GM12864 (cell line): ENCODE measurements at regions not wholly inside any gene's neighbourhood (a gene's known extent, or its start where the extent isn't known, plus 50 kb on each side); places are given as distances from the start of the nearest gene placed in this dataset.
"Not testable (repeated sequence)": the region's sequence is repeated elsewhere in the genome, so short reads cannot be mapped to it uniquely, and the experiment has no call there.

Experiments used
- DNase-seq: peaks from one replicate; pipeline ENCODE4 v3.0.0-alpha.2; 2011; ENCODE audit warnings: low read depth
- H3K4me3 ChIP-seq: 2 replicates; pipeline ENCODE4 v1.5.1; 2011; ENCODE audit warnings: mild to moderate bottlenecking, low read depth, low read length, control low read depth
- TF ChIP-seq, protein P1 (sequence below): IDR thresholded peaks from 2 replicates; pipeline ENCODE4 v1.5.1; 2011; ENCODE audit warnings: low read depth, mild to moderate bottlenecking, moderate library complexity, low read length, control low read depth, inconsistent platforms; ENCODE audit errors: missing control alignments

DNA sequence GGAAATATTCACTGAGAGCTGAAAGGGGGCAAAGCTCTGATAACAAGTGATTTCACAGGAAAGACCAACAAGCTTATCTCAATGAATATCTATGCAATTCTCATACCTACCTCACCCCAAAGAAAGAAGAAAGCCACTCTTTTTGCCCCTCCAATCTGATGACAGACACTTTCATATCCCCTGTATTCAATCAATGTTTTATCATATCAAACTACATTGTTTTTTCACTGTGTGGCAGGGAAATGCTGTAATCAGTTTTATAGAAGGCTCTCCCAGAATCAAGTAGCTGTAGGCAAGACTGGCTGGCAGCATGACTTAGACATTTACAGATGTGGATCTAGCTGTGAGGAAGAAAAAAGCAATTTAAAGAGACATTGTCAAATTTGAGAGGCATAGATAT lies 81.3 kb upstream of the PIK3C3 start:
- H3K4me3 ChIP-seq = no peak overlapping the region
- DNase-seq = no peak
- TF ChIP-seq, protein P1, sequence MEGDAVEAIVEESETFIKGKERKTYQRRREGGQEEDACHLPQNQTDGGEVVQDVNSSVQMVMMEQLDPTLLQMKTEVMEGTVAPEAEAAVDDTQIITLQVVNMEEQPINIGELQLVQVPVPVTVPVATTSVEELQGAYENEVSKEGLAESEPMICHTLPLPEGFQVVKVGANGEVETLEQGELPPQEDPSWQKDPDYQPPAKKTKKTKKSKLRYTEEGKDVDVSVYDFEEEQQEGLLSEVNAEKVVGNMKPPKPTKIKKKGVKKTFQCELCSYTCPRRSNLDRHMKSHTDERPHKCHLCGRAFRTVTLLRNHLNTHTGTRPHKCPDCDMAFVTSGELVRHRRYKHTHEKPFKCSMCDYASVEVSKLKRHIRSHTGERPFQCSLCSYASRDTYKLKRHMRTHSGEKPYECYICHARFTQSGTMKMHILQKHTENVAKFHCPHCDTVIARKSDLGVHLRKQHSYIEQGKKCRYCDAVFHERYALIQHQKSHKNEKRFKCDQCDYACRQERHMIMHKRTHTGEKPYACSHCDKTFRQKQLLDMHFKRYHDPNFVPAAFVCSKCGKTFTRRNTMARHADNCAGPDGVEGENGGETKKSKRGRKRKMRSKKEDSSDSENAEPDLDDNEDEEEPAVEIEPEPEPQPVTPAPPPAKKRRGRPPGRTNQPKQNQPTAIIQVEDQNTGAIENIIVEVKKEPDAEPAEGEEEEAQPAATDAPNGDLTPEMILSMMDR = no peak

DNA sequence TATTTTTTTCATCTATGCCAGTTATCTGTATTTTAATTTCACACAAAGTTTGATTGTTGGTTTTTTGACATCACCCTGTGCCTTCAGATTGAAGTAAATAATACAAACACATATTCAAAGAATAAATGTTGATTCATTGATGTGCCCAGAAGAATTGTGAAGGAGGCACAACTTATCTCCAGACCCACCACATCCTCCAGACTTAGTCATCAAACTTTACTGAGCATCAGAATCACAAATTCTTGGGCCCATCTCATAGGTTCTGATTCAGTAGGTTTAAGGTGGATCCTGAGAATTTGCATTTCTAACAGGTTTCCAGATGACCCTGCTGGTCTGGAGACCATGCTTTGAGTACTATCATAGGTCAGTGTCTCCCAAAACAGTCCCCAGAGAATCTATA lies 82.8 kb upstream of the PIK3C3 start:
- H3K4me3 ChIP-seq = no peak overlapping the region
- TF ChIP-seq, protein P1 = no peak

DNA sequence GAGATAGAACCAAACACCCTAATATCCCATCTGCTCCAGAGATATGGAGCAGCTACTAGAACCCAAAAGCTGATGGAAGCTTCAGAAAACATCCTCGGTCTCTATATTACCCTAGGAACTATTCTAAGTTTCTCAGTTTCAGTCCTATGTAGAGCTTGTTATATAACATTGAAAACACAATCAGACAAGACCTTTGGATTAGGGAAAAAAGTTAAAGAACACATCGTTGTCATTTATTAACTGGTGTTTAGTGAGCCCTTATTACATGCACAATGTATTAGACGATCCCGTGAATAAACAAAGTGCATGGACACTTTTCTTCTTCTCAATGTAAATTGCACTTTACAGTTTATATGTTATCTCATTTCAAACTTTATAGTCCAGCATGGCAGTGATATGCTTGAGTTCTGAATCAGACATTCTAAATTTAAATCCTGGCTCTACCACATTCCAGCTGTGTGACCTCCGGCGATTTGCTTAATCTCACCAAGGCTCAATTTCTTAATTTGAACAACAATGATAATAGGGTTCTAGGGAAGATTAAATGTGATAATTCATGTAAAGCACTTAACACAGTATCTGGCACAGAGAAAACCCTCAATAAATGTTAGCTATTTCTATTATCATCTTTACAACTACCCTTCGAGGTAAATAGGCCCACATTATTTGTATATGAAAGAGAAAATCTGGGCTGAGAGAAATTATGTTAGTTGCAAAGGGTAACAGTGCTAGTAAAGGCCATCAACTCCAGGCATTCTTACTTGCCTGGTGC lies 83.6 kb upstream of the PIK3C3 start:
- H3K4me3 ChIP-seq = no peak overlapping the region
- TF ChIP-seq, protein P1 = no peak
- no peak for DNase-seq

More for the DNA sequence above, 82.8 kb upstream of the PIK3C3 start:
- DNase-seq = no peak

DNA sequence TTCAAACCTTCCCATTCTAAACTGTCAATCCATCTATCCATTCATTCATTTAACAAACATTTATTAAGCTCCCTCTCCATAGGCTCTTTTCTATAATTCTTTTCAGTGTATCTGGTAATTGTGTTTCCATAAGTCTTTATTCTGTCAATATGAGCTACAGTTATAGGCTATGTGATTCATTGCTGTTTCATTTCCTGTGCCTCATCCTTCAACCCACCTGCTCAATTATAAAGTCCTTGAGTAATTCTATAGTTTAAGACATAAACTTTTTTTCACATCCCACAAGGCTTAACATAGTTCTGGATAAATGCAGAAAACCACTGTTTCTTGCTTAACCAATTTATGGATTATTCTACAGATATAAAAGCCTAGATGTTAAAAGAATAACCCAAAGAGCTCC lies 84.2 kb upstream of the PIK3C3 start:
- no peak for DNase-seq
- H3K4me3 ChIP-seq = no peak overlapping the region
- TF ChIP-seq, protein P1 = no peak

DNA sequence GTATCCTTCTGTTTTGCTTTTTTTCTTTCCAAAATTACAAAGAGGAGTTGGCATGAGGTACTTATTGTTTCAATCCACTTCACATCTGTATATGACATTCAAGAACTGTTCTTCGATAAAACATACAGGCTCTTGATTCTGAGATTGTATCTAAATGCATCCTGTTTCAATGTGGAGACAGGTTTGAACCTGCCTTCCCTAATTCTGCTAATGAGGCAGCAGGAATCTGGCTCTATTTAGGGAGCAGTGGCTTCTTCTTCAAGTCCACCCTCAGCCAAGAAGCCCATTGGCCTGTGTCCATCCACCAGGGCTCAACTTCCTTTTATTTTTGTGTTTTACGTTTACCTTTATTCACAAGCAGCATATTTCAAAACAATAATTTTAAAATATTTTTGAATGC lies 84.8 kb upstream of the PIK3C3 start:
- DNase-seq = no peak
- TF ChIP-seq, protein P1 = no peak
- no peak overlapping the region for H3K4me3 ChIP-seq

DNA sequence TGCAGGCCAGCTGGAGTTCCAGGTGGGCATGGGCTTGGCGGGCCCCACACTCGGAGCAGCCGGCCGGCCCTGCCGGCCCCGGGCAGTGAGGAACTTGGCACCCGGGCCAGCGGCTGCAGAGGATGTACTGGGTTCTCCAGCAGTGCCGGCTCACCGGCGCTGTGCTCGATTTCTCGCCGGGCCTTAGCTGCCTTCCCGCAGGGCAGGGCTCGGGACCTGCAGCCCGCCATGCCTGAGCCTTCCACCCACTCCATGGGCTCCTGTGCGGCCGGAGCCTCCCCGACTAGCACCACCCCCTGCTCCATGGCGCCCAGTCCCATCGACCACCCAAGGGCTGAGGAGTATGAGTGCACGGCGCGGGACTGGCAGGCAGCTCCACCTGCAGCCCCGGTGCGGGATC lies 89.2 kb upstream of the PIK3C3 start:
- DNase-seq, H3K4me3 ChIP-seq: not testable (repeated sequence)

DNA sequence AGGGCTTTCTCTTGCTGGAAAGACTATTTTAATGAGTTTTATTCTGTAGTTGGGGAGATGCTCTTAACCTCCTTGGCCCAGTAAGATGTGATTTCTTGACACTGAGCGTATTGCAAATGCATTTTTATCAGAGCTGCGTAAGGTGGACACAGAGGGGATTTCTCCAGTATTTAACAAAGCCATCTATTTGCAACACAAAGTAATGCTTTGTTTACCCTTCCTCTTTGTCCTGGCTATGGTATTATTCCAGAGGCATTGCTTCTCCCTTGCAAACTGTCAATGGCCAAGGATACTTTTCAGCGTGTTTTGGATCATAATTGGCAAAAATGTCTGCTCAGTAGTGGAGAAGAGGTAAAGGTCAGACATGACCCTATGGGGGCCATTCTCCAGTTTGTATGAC lies 90.8 kb upstream of the PIK3C3 start:
- no peak overlapping the region for H3K4me3 ChIP-seq
- TF ChIP-seq, protein P1 = no peak
- no peak for DNase-seq
